Bronchial epithelial cell (primary cell): ENCODE measurements at regions not wholly inside any gene's neighbourhood (a gene's known extent, or its start where the extent isn't known, plus 50 kb on each side); places are given as distances from the start of the nearest gene placed in this dataset.

Experiments
- DNase-seq: peaks from one replicate; pipeline ENCODE4 v3.0.0-alpha.2; 2010; ENCODE audit warnings: low read depth
- FAIRE-seq: peaks from 2 replicates; lab custom pipeline; 2011; peaks lifted over from hg19 to GRCh38; lab: Jason Lieb, UNC
- H3K27me3 ChIP-seq: 2 replicates; pipeline ENCODE4 v1.5.1; 2011; ENCODE audit warnings: low read length; ENCODE audit not compliant: control insufficient read depth, insufficient read depth
- H3K36me3 ChIP-seq: 2 replicates; pipeline ENCODE4 v1.5.1; 2011; ENCODE audit warnings: low read length; ENCODE audit not compliant: control insufficient read depth, insufficient read depth
- H3K4me3 ChIP-seq: 2 replicates; pipeline ENCODE4 v1.5.1; 2011; ENCODE audit warnings: mild to moderate bottlenecking, low read depth, low read length, control low read depth
- CTCF ChIP-seq: IDR thresholded peaks from 2 replicates; pipeline ENCODE4 v1.5.1; 2011; ENCODE audit warnings: mild to moderate bottlenecking, moderate library complexity, low read length, control low read depth, inconsistent platforms; ENCODE audit not compliant: insufficient read depth, severe bottlenecking

- Histone ChIP-seq H3K27me3 (no peaks in the 10 kb centered on the region), H3K4me3 (no peak overlapping the region), H3K36me3 (no peaks in the 10 kb centered on the region)
- DNase-seq (peak; percentile 46), FAIRE-seq (no peak)
- no peak for TF ChIP-seq CTCF
These were observed 157.5 kb downstream of the SCP2D1 start for GRCh38 chr20:18971121-18971520.

DNA sequence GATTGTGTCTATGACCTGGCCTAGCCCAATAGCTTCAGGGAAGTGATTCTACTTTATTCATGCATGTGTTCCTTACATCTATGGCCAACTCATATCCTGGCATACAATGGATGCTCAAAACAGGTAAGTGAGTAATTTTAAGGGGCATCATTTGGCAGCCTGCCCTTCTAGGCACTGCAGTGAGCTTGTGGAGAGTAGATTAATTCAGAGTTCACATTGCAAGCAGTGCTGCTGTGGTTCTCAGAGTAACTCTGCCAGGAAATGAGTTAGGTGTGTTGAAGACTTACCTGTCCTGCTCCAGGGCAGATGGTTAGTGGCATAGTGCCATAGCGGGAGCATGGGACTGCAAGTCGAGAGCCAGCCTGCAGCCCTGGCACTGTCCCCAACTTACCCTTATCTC lies 158.0 kb downstream of the SCP2D1 start:
- Histone ChIP-seq H3K27me3 (no peaks in the 10 kb centered on the region), H3K4me3 (no peak overlapping the region), H3K36me3 (no peaks in the 10 kb centered on the region)
- DNase-seq (peak; percentile 65), FAIRE-seq (peak; percentile 36)
- no peak for TF ChIP-seq CTCF

DNA sequence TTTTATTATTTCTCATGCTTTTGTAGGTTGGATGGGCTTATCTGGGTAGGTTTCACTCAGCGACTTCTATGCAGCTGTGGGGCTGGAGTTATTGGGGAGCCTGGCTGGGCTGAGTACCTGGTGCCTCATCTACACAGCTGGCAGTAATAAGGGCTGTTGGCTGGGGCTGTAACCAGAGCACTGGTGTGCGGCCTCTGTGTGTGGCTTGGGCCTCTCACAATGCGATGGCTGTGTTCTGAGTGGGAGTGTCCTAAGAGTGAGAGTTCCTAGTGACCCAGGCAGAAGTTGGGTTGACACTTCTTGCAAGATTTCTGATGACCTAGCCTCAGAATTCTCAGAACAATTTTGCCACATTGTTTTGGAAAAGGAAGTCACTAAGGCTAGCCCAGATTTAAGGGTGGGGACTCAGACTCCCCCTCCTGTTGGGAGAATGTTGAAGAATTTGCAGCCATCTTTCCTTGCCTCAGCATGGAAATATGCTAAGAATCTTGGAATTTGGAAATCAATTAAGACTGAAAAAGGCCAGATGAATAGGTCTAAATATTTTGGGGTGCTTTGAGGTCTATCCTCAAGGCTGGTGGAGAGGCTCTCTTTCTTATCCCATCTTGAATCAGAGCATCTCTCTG lies 158.8 kb downstream of the SCP2D1 start:
- Histone ChIP-seq H3K4me3 (no peak overlapping the region), H3K36me3 (no peaks in the 10 kb centered on the region), H3K27me3 (no peaks in the 10 kb centered on the region)
- no peak for TF ChIP-seq CTCF
- no peak for FAIRE-seq
- no peak for DNase-seq

GRCh38 chr20:18973529-18974173 lies 160.1 kb downstream of the SCP2D1 start:
- H3K4me3 ChIP-seq: no peak overlapping the region
- no peak for TF ChIP-seq CTCF
- DNase-seq (peak; percentile 38), FAIRE-seq (no peak)
- H3K36me3 ChIP-seq: no peaks in the 10 kb centered on the region
- H3K27me3 ChIP-seq: no peaks in the 10 kb centered on the region

DNA sequence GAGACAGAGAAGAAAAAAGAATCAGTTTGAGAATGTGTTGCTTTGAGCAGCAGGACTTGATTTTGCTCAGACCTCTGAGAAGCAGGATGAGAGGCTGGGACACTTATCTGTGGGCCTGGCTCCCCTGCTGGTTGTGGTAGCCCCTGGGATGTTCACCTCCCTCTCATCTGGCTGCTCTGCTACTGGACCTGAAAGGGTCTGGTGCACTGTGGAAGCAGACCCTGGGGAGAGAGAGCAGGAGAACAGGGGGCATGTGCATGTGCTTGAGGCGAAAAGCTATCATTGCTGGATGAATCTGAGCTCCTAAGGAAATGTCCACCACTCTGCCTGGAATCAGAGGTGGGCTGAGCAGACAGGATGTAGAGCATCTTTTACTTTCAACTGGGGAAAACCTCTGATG lies 161.1 kb downstream of the SCP2D1 start:
- FAIRE-seq (peak; percentile 28), DNase-seq (no peak)
- H3K4me3 ChIP-seq: no peak overlapping the region
- no peaks in the 10 kb centered on the region for H3K36me3 ChIP-seq
- H3K27me3 ChIP-seq: no peaks in the 10 kb centered on the region
- no peak for TF ChIP-seq CTCF

GRCh38 chr20:18977441-18977840 lies 163.9 kb downstream of the SCP2D1 start:
- Histone ChIP-seq H3K36me3 (no peaks in the 10 kb centered on the region), H3K27me3 (no peaks in the 10 kb centered on the region), H3K4me3 (no peak overlapping the region)
- no peak for FAIRE-seq
- no peak for TF ChIP-seq CTCF
- no peak for DNase-seq
